Astrocyte of the cerebellum (primary cell): ENCODE measurements at regions not wholly inside any gene's neighbourhood (a gene's known extent, or its start where the extent isn't known, plus 50 kb on each side); places are given as distances from the start of the nearest gene placed in this dataset.

ENCODE experiments used
- DNase-seq: peaks from one replicate; pipeline ENCODE4 v3.0.0-alpha.2; 2011; ENCODE audit warnings: low read depth
- H3K4me3 ChIP-seq: 2 replicates; pipeline ENCODE4 v1.5.1; 2011; ENCODE audit warnings: mild to moderate bottlenecking, low read depth, low read length, moderate library complexity
- CTCF ChIP-seq: IDR thresholded peaks from 2 replicates; pipeline ENCODE4 v1.5.1; 2012; ENCODE audit warnings: low read length, low read depth, moderate library complexity, mild to moderate bottlenecking; ENCODE audit errors: missing control alignments
- in situ Hi-C: cut with HindIII; loops from 2 replicates; pipeline ENCODE4 v1.10.0; 2017; ENCODE audit warnings: low sequenced_read_pairs

- no peak for TF ChIP-seq CTCF
- in situ Hi-C loops = no loop called here
- no peak overlapping the region for H3K4me3 ChIP-seq
- no peak for DNase-seq
These were observed 96.1 kb upstream of the APC start for GRCh38 chr5:112641515-112642110.

- no peak overlapping the region for H3K4me3 ChIP-seq
- DNase-seq = no peak
- no peak for TF ChIP-seq CTCF
- in situ Hi-C loops = no loop called here
These were observed 94.8 kb upstream of the APC start for GRCh38 chr5:112642885-112643284.

GRCh38 chr5:112643339-112643971 is 94.2 kb upstream of the APC start:
- no peak overlapping the region for H3K4me3 ChIP-seq
- no peak for DNase-seq
- in situ Hi-C loops = no loop called here
- no peak for TF ChIP-seq CTCF

- in situ Hi-C loops = no loop called here
- no peak for DNase-seq
- TF ChIP-seq CTCF = no peak
- H3K4me3 ChIP-seq = no peak overlapping the region
These were observed 91.3 kb upstream of the APC start for GRCh38 chr5:112646139-112646936.

GRCh38 chr5:112647428-112647827 is 90.3 kb upstream of the APC start:
- no peak for DNase-seq
- H3K4me3 ChIP-seq = no peak overlapping the region
- TF ChIP-seq CTCF = no peak
- in situ Hi-C loops = no loop called here

GRCh38 chr5:112648264-112648663 is 89.4 kb upstream of the APC start:
- no peak for TF ChIP-seq CTCF
- in situ Hi-C loops = no loop called here
- no peak for DNase-seq
- no peak overlapping the region for H3K4me3 ChIP-seq
